Activated naive CD4-positive, alpha-beta T cell (primary cell): ENCODE measurements at regions not wholly inside any gene's neighbourhood (a gene's known extent, or its start where the extent isn't known, plus 50 kb on each side); places are given as distances from the start of the nearest gene placed in this dataset.

Experiments used
- DNase-seq, 4 experiments: peaks; one replicate each; lab custom pipeline; 2025; lab: John Stamatoyannopoulos, UW

- DNase-seq, result no peak
Observed at GRCh38 chr7:21092766-21093702, 306.3 kb upstream of the SP8 start.

- no peak for DNase-seq
Observed at GRCh38 chr7:21094589-21094988, 307.9 kb upstream of the SP8 start.

- DNase-seq, result no peak
Observed at GRCh38 chr7:21099432-21099831, 312.7 kb upstream of the SP8 start.

GRCh38 chr7:21099955-21100354 lies 313.3 kb upstream of the SP8 start:
- no peak for DNase-seq

- no peak for DNase-seq
Observed at GRCh38 chr7:21101541-21101940, 314.9 kb upstream of the SP8 start.

- no peak for DNase-seq
Observed at GRCh38 chr7:21103426-21104123, 316.9 kb upstream of the SP8 start.

GRCh38 chr7:21104124-21104500 lies 317.4 kb upstream of the SP8 start:
- DNase-seq, result no peak

GRCh38 chr7:21106296-21106732 lies 319.6 kb upstream of the SP8 start:
- no peak for DNase-seq

- no peak for DNase-seq
Observed at GRCh38 chr7:21107101-21107500, 320.4 kb upstream of the SP8 start.

GRCh38 chr7:21108182-21108581 lies 319.7 kb upstream of the SP4 start:
- DNase-seq, result no peak

GRCh38 chr7:21113609-21114415 lies 314.1 kb upstream of the SP4 start:
- DNase-seq, result no peak

GRCh38 chr7:21123586-21123985 lies 304.3 kb upstream of the SP4 start:
- DNase-seq, result no peak

GRCh38 chr7:21125297-21125696 lies 302.6 kb upstream of the SP4 start:
- no peak for DNase-seq

GRCh38 chr7:21128062-21128817 lies 299.6 kb upstream of the SP4 start:
- DNase-seq, result no peak

GRCh38 chr7:21131897-21132296 lies 296.0 kb upstream of the SP4 start:
- no peak for DNase-seq

- no peak for DNase-seq
Observed at GRCh38 chr7:21134631-21135030, 293.3 kb upstream of the SP4 start.

GRCh38 chr7:21135437-21135836 lies 292.4 kb upstream of the SP4 start:
- no peak for DNase-seq

- no peak for DNase-seq
Observed at GRCh38 chr7:21137640-21138039, 290.2 kb upstream of the SP4 start.

- no peak for DNase-seq
Observed at GRCh38 chr7:21140622-21141021, 287.3 kb upstream of the SP4 start.

- DNase-seq, result no peak
Observed at GRCh38 chr7:21141476-21141875, 286.4 kb upstream of the SP4 start.

GRCh38 chr7:21142081-21142480 lies 285.8 kb upstream of the SP4 start:
- no peak for DNase-seq
